SK-MEL-5 (cell line): ENCODE measurements at regions not wholly inside any gene's neighbourhood (a gene's known extent, or its start where the extent isn't known, plus 50 kb on each side); places are given as distances from the start of the nearest gene placed in this dataset.

ENCODE experiments used
- DNase-seq: peaks from one replicate; pipeline ENCODE4 v3.0.0-alpha.2; 2016; ENCODE audit warnings: low read depth, low spot score
- in situ Hi-C: cut with HindIII; loops from 2 replicates; pipeline ENCODE4 v1.10.0; 2016; ENCODE audit warnings: low sequenced_read_pairs, high pct_unique_total_duplicates, low pct_unique_long_range_greater_than_20kb
- small RNA-seq, 2 experiments: library from RNA; depleted of rRNA; stranded (forward); fragments of <200 nt; gene quantifications; one replicate each; pipeline ENCODE3, GENCODE V24; 2014

DNA sequence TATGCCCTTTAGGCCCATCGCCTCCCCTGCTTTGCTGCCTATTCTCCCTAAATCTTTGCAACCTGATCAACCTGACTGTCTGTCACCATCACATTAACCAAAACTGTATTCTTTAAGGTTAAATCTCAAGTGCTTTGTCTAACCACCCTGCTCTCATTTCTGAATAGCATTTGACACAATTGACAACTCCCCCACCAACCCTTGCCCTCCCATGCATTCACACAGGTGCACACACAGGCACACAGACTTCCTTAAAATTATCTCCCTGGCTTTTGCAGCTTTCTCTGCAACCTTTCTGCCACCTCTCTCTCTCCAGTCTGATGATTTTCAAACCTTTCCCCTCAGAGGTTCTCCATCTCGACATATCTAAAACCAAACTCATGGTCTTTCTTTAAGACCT lies 64.6 kb upstream of the ST8SIA3 start:
- in situ Hi-C loops, result no loop called here
- no peak for DNase-seq

GRCh38 chr18:57294547-57294946 lies 57.8 kb upstream of the ST8SIA3 start:
- in situ Hi-C loops, result no loop called here
- no peak for DNase-seq

DNA sequence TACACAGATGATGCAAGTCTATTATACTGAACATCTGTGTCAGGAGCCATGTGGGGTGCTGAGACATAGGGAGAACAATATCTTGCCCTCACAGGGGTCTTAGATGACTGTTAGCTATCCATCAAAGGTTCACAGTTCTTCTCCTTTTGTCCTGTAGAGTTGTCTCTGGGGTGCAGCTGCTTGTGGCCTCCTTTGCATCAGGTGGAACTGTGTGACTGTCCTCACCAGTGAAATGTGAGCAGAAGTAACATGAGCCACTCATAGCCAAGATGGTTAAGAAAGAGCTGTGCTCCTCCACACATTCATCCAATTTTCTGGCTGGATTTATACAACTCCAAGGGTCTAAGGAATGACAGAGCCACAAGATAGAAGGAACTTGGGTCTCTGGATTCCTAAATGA lies 56.0 kb upstream of the ST8SIA3 start:
- in situ Hi-C loops, result no loop called here
- no peak for DNase-seq

- DNase-seq, result no peak
- in situ Hi-C loops, result no loop called here
Measured at GRCh38 chr18:57297306-57297705, 55.1 kb upstream of the ST8SIA3 start.

DNA sequence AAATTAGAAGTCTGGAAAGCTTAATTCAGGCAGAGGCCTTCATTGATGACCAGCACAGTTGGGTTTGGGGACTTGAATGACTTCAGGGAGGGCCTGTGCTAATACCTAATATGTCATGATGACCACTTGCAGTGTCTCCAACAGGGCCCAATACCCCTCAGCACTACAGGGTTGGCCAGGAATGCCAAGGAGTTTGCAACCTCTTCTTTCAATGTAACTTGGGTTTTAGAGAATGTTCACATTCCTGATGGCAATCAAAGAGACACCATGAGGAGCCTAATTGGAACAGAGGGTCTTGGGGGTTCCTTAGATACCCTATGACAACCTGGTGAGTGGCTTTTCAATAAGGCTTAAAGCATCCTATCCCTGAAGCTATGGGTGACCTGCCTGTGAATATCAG lies 52.4 kb upstream of the ST8SIA3 start:
- in situ Hi-C loops, result no loop called here
- no peak for DNase-seq

DNA sequence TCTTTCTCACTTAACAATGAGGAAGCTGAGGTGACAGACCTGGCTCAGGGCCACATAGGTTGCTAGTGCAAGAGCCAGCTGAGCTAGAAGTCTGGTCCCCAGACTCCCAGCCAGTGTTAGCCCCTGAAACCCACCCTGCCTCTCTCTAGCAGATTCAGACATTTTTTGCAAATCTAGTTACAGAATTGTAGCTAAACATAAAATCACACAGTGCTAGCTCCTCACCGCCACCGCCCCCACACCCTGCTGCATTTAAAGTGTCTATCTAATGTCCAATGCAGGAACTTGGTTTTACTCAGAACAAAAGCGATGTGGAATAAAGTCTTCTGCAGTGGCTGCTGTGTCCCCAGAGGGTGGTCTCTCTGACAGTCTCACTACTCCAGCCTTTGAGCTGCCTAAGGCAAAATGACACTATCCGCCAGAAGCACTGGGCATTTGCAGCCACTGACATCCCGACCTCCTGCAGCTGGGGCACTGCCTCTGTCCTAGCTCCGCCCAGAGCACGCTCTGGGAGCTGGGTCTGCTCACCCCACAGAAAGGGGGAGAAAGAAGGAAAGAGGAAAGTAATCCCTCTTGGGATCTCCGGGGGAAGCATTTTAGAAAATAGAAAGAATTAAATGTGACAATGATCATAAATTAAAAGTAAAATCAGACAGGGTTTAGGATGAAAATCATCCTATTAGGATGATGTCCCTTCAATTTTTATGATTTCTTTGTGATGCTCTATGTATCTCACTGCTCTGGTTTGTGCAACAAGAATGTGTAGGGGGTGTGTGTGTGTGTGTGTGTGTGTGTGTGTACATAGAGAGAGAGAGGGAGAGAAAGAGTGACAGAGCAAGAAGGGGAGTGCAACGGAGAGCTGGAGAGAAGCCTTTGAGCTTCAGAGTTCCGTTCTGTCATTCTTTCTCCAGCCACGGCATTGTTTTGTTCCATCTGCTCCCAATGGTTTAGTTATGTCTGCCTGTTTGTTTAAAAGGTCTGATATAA lies 50.5 kb upstream of the ST8SIA3 start:
- in situ Hi-C loops, result no loop called here
- no peak for DNase-seq

Small RNA genes lying in the stretch of these regions (small RNA-seq; reads per million reads assigned to genes)
- 0 to 0.05 reads per million in 2 experiments for gene RNU6-737P
